PC-3 (cell line): ENCODE measurements at regions not wholly inside any gene's neighbourhood (a gene's known extent, or its start where the extent isn't known, plus 50 kb on each side); places are given as distances from the start of the nearest gene placed in this dataset.

Source experiments
- EZH2phosphoT487 ChIP-seq: fragments of 300-600 bp; sonication (generic); IDR thresholded peaks from 2 replicates; pipeline ENCODE4 v1.6.1; 2018; ENCODE audit warnings: mild to moderate bottlenecking, antibody characterized with exemption, low read length, borderline replicate concordance
- TF ChIP-seq, protein P1 (sequence below): fragments of 300-600 bp; sonication (generic); conservative IDR thresholded peaks from 2 replicates; pipeline ENCODE4 v1.5.1; 2017; ENCODE audit warnings: antibody characterized with exemption, low read depth, mild to moderate bottlenecking, low read length

DNA sequence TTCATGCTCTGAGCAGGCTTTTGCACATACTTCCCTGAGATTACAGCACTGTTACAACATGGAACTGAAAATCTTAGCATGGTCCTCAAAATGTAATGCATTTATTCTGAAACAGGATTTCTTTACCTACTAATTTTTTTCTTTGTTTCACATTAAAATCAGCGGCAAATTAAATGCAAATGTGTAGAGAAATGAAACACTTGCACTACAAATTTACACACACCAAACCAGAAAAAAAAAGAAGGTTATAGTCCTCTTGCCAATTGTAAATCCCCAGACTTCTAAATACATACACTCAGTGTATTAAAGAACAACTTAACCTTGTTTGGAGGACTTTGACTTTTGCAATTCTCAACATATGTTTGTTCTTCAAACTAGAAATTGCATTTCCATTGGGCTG, 210.9 kb upstream of the TBX18 start:
- TF ChIP-seq, protein P1, sequence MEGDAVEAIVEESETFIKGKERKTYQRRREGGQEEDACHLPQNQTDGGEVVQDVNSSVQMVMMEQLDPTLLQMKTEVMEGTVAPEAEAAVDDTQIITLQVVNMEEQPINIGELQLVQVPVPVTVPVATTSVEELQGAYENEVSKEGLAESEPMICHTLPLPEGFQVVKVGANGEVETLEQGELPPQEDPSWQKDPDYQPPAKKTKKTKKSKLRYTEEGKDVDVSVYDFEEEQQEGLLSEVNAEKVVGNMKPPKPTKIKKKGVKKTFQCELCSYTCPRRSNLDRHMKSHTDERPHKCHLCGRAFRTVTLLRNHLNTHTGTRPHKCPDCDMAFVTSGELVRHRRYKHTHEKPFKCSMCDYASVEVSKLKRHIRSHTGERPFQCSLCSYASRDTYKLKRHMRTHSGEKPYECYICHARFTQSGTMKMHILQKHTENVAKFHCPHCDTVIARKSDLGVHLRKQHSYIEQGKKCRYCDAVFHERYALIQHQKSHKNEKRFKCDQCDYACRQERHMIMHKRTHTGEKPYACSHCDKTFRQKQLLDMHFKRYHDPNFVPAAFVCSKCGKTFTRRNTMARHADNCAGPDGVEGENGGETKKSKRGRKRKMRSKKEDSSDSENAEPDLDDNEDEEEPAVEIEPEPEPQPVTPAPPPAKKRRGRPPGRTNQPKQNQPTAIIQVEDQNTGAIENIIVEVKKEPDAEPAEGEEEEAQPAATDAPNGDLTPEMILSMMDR, result no peak
- no peak for TF ChIP-seq EZH2phosphoT487
